HUES64 (cell line): ENCODE measurements at regions not wholly inside any gene's neighbourhood (a gene's known extent, or its start where the extent isn't known, plus 50 kb on each side); places are given as distances from the start of the nearest gene placed in this dataset.
"Not testable (repeated sequence)": the region's sequence is repeated elsewhere in the genome, so short reads cannot be mapped to it uniquely, and the experiment has no call there.

Experiments
- H3K27ac ChIP-seq: 2 replicates; pipeline ENCODE4 v1.7.0; 2013; ENCODE audit warnings: low read depth, low read length, inconsistent platforms
- H3K27me3 ChIP-seq: 2 replicates; pipeline ENCODE4 v1.6.1; 2013; ENCODE audit warnings: mild to moderate bottlenecking, low read length; ENCODE audit not compliant: insufficient read depth
- H3K36me3 ChIP-seq: 2 replicates; pipeline ENCODE4 v1.6.1; 2013; ENCODE audit warnings: mild to moderate bottlenecking, low read length; ENCODE audit not compliant: insufficient read depth
- H3K4me1 ChIP-seq: 2 replicates; pipeline ENCODE4 v1.6.1; 2013; ENCODE audit warnings: mild to moderate bottlenecking, low read length, moderate library complexity; ENCODE audit not compliant: insufficient read depth
- H3K4me3 ChIP-seq: 2 replicates; pipeline ENCODE4 v1.5.1; 2013; ENCODE audit warnings: mild to moderate bottlenecking, low read length, moderate library complexity
- H3K9ac ChIP-seq: 2 replicates; pipeline ENCODE4 v1.6.1; 2013; ENCODE audit warnings: mild to moderate bottlenecking, low read depth, low read length
- H3K9me3 ChIP-seq: 2 replicates; pipeline ENCODE4 v1.6.1; 2013; ENCODE audit warnings: low read depth, low read length; ENCODE audit not compliant: insufficient read depth
- WGBS: fragments of 150-250, 120-280 bp; methylation state at CpG from one replicate; pipeline ENCODE4 v1.1.7; 2013; ENCODE audit warnings: missing lambda C conversion rate; 5-methylcytosine and 5-hydroxymethylcytosine counted together

GRCh38 chr21:15204140-15204969 lies 139.6 kb upstream of the NRIP1 start:
- no peak overlapping the region for H3K9ac ChIP-seq
- WGBS, result 93% methylated on average over 12 of the region's 13 CpGs

GRCh38 chr21:15204970-15205286 lies 140.1 kb upstream of the NRIP1 start:
- H3K27me3 ChIP-seq, result no peaks in the 10 kb centered on the region
- no peak overlapping the region for H3K27ac ChIP-seq
- H3K9me3 ChIP-seq, result no peaks in the 10 kb centered on the region
- H3K4me1 ChIP-seq, result no peaks in the 10 kb centered on the region
- no peak overlapping the region for H3K9ac ChIP-seq
- no peaks in the 10 kb centered on the region for H3K36me3 ChIP-seq
- H3K4me3 ChIP-seq, result no peak overlapping the region
- 92% methylated on average over 4 of the region's 4 CpGs for WGBS

More at GRCh38 chr21:15204140-15204969, 139.6 kb upstream of the NRIP1 start:
- H3K36me3 ChIP-seq, result no peaks in the 10 kb centered on the region
- H3K27me3 ChIP-seq, result no peaks in the 10 kb centered on the region
- no peak overlapping the region for H3K27ac ChIP-seq
- peaks cover 6% of the 10 kb centered on the region; the same call in 1 of the 2 replicates for H3K4me1 ChIP-seq
- H3K4me3 ChIP-seq, result no peak overlapping the region
- H3K9me3 ChIP-seq, result no peaks in the 10 kb centered on the region

GRCh38 chr21:15206514-15206913 lies 141.7 kb upstream of the NRIP1 start:
- Histone ChIP-seq H3K36me3 (no peaks in the 10 kb centered on the region), H3K27ac (no peak overlapping the region), H3K9me3 (no peaks in the 10 kb centered on the region), H3K27me3 (no peaks in the 10 kb centered on the region), H3K4me3 (no peak overlapping the region), H3K9ac (no peak overlapping the region), H3K4me1 (peaks cover under 1% of the 10 kb centered on the region; the same call in 1 of the 2 replicates)
- over 99% methylated on average over 5 of the region's 5 CpGs for WGBS

- Histone ChIP-seq H3K4me1 (peaks cover 5% of the 10 kb centered on the region; the same call in 1 of the 2 replicates), H3K4me3 (no peak overlapping the region), H3K9me3 (no peaks in the 10 kb centered on the region), H3K27me3 (no peaks in the 10 kb centered on the region), H3K36me3 (no peaks in the 10 kb centered on the region), H3K27ac (no peak overlapping the region), H3K9ac (no peak overlapping the region)
- 93% methylated on average over 4 of the region's 4 CpGs for WGBS
Observed at GRCh38 chr21:15207231-15207630, 142.4 kb upstream of the NRIP1 start.

GRCh38 chr21:15207635-15208370 lies 143.0 kb upstream of the NRIP1 start:
- Histone ChIP-seq H3K9ac (no peak overlapping the region), H3K4me3 (no peak overlapping the region), H3K36me3 (no peaks in the 10 kb centered on the region), H3K9me3 (no peaks in the 10 kb centered on the region), H3K27me3 (no peaks in the 10 kb centered on the region), H3K27ac (no peak overlapping the region), H3K4me1 (peaks cover 5% of the 10 kb centered on the region; the same call in 1 of the 2 replicates)
- 93% methylated on average over 13 of the region's 13 CpGs for WGBS

GRCh38 chr21:15208786-15209185 lies 144.0 kb upstream of the NRIP1 start:
- Histone ChIP-seq H3K27ac (no peak overlapping the region), H3K27me3 (no peaks in the 10 kb centered on the region), H3K4me3 (no peak overlapping the region), H3K9ac (no peak overlapping the region), H3K9me3 (no peaks in the 10 kb centered on the region), H3K36me3 (no peaks in the 10 kb centered on the region), H3K4me1 (peaks cover 5% of the 10 kb centered on the region; the same call in 1 of the 2 replicates)
- WGBS, result 94% methylated on average over 4 of the region's 4 CpGs

- Histone ChIP-seq H3K9ac (no peak overlapping the region), H3K36me3 (no peaks in the 10 kb centered on the region), H3K27me3 (no peaks in the 10 kb centered on the region), H3K9me3 (no peaks in the 10 kb centered on the region), H3K4me1 (peaks cover 5% of the 10 kb centered on the region; the same call in 1 of the 2 replicates), H3K27ac (no peak overlapping the region), H3K4me3 (no peak overlapping the region)
Observed at GRCh38 chr21:15209224-15209623, 144.4 kb upstream of the NRIP1 start.

- Histone ChIP-seq H3K9ac (no peak overlapping the region), H3K27ac (no peak overlapping the region), H3K9me3 (no peaks in the 10 kb centered on the region), H3K36me3 (no peaks in the 10 kb centered on the region), H3K4me1 (peaks cover 5% of the 10 kb centered on the region; the same call in 1 of the 2 replicates), H3K27me3 (no peaks in the 10 kb centered on the region), H3K4me3 (no peak overlapping the region)
- WGBS, result 97% methylated on average over 3 of the region's 3 CpGs
Observed at GRCh38 chr21:15210235-15210678, 145.5 kb upstream of the NRIP1 start.

- H3K9ac ChIP-seq, result no peak overlapping the region
- H3K27ac ChIP-seq, result no peak overlapping the region
- H3K9me3 ChIP-seq, result no peaks in the 10 kb centered on the region
- no peak overlapping the region for H3K4me3 ChIP-seq
- WGBS, result 81% methylated on average over 5 of the region's 5 CpGs
- H3K36me3 ChIP-seq, result no peaks in the 10 kb centered on the region
- H3K4me1 ChIP-seq, result peaks cover 5% of the 10 kb centered on the region; the same call in 1 of the 2 replicates
- no peaks in the 10 kb centered on the region for H3K27me3 ChIP-seq
Observed at GRCh38 chr21:15211491-15212133, 146.8 kb upstream of the NRIP1 start.

GRCh38 chr21:15212206-15212605 lies 147.4 kb upstream of the NRIP1 start:
- Histone ChIP-seq H3K9me3 (no peaks in the 10 kb centered on the region), H3K36me3 (no peaks in the 10 kb centered on the region), H3K9ac (no peak overlapping the region), H3K4me3 (no peak overlapping the region), H3K27me3 (no peaks in the 10 kb centered on the region), H3K27ac (no peak overlapping the region), H3K4me1 (peaks cover 5% of the 10 kb centered on the region; the same call in 1 of the 2 replicates)
- 100% methylated on average over 2 of the region's 2 CpGs for WGBS

GRCh38 chr21:15218476-15218875 lies 153.7 kb upstream of the NRIP1 start:
- peaks cover 12% of the 10 kb centered on the region for H3K27me3 ChIP-seq
- 97% methylated on average over 15 of the region's 23 CpGs for WGBS
- not testable (repeated sequence) for H3K9ac ChIP-seq

More at GRCh38 chr21:15218476-15218875, 153.7 kb upstream of the NRIP1 start:
- peaks cover 23% of the 10 kb centered on the region for H3K4me1 ChIP-seq
- H3K36me3 ChIP-seq, H3K9me3 ChIP-seq, H3K4me3 ChIP-seq, H3K27ac ChIP-seq: not testable (repeated sequence)
